Upper lobe of right lung (tissue), 1 donor: ENCODE measurements at regions not wholly inside any gene's neighbourhood (a gene's known extent, or its start where the extent isn't known, plus 50 kb on each side); places are given as distances from the start of the nearest gene placed in this dataset.
A peak's percentile ranks its signal among the peaks of the same experiment; 100 is the strongest.

Experiments used
- ATAC-seq: fragments of 200-7000 bp; cut with Tn5 transposase; one replicate; pipeline ENCODE4 v1.9.1; 2020; ENCODE audit warnings: mild to moderate bottlenecking, moderate library complexity
- DNase-seq: peaks from one replicate; pipeline ENCODE4 v3.0.0-alpha.2; 2020
- H3K27ac ChIP-seq: fragments of 200-600 bp; one replicate; pipeline ENCODE4 v1.8.0; 2022
- H3K27me3 ChIP-seq: fragments of 200-600 bp; one replicate; pipeline ENCODE4 v1.8.0; 2022; ENCODE audit warnings: mild to moderate bottlenecking
- H3K36me3 ChIP-seq: fragments of 200-600 bp; one replicate; pipeline ENCODE4 v1.8.0; 2022
- H3K4me1 ChIP-seq: fragments of 200-600 bp; one replicate; pipeline ENCODE4 v1.8.0; 2022
- H3K4me3 ChIP-seq: fragments of 200-600 bp; one replicate; pipeline ENCODE4 v1.8.0; 2022; ENCODE audit warnings: mild to moderate bottlenecking
- H3K9me3 ChIP-seq: fragments of 200-600 bp; one replicate; pipeline ENCODE4 v1.8.0; 2022
- CTCF ChIP-seq: fragments of 200-600 bp; IDR thresholded peaks from one replicate; pipeline ENCODE4 v1.8.0; 2022; ENCODE audit warnings: antibody characterized with exemption
- intact Hi-C: fragments of 100-400 bp; cut with DNase I; formaldehyde crosslinking; loops from one replicate; pipeline ENCODE4 v1.11.0; 2022
- donor health status: DM: no; HTN: yes; CAD: no; lungs with severe emphysema.

- TF ChIP-seq CTCF, result no peak
- H3K27ac ChIP-seq, result no peak overlapping the region
- H3K9me3 ChIP-seq, result no peaks in the 10 kb centered on the region
- no peaks in the 10 kb centered on the region for H3K4me1 ChIP-seq
- no peaks in the 10 kb centered on the region for H3K36me3 ChIP-seq
- H3K4me3 ChIP-seq, result no peak overlapping the region
- no peak for DNase-seq
- intact Hi-C loops, result no loop called here
- no peak for ATAC-seq
- peaks cover 3% of the 10 kb centered on the region for H3K27me3 ChIP-seq
These were observed 81.4 kb downstream of the TRIM29 start for GRCh38 chr11:120056301-120057027.

GRCh38 chr11:120055646-120056045 is 82.3 kb downstream of the TRIM29 start:
- no peaks in the 10 kb centered on the region for H3K36me3 ChIP-seq
- no peaks in the 10 kb centered on the region for H3K9me3 ChIP-seq
- H3K4me1 ChIP-seq, result no peaks in the 10 kb centered on the region
- ATAC-seq (no peak), DNase-seq (no peak)
- H3K27me3 ChIP-seq, result peaks cover 3% of the 10 kb centered on the region
- intact Hi-C loops, result no loop called here
- TF ChIP-seq CTCF, result no peak
- H3K27ac ChIP-seq, result no peak overlapping the region
- no peak overlapping the region for H3K4me3 ChIP-seq

- Histone ChIP-seq H3K4me3 (no peak overlapping the region), H3K36me3 (no peaks in the 10 kb centered on the region), H3K27ac (no peak overlapping the region), H3K4me1 (no peaks in the 10 kb centered on the region), H3K27me3 (peaks cover under 1% of the 10 kb centered on the region), H3K9me3 (no peaks in the 10 kb centered on the region)
- DNase-seq (no peak), ATAC-seq (no peak)
- intact Hi-C loops, result no loop called here
- no peak for TF ChIP-seq CTCF
These were observed 83.2 kb downstream of the TRIM29 start for GRCh38 chr11:120054753-120055045.

- Histone ChIP-seq H3K36me3 (no peaks in the 10 kb centered on the region), H3K9me3 (no peaks in the 10 kb centered on the region), H3K27me3 (no peaks in the 10 kb centered on the region), H3K4me3 (no peak overlapping the region), H3K27ac (no peak overlapping the region), H3K4me1 (no peaks in the 10 kb centered on the region)
- ATAC-seq, result peak; percentile 28
- TF ChIP-seq CTCF, result no peak
- intact Hi-C loops, result no loop called here
- DNase-seq, result no peak
These were observed 83.7 kb downstream of the TRIM29 start for GRCh38 chr11:120054016-120054752.

GRCh38 chr11:120052196-120052775 is 85.6 kb downstream of the TRIM29 start:
- Histone ChIP-seq H3K27ac (no peak overlapping the region), H3K36me3 (no peaks in the 10 kb centered on the region), H3K4me1 (no peaks in the 10 kb centered on the region), H3K9me3 (peaks cover 14% of the 10 kb centered on the region), H3K4me3 (no peak overlapping the region), H3K27me3 (no peaks in the 10 kb centered on the region)
- ATAC-seq (no peak), DNase-seq (no peak)
- intact Hi-C loops, result no loop called here
- TF ChIP-seq CTCF, result no peak
